DOHH2 (cell line): ENCODE measurements at regions not wholly inside any gene's neighbourhood (a gene's known extent, or its start where the extent isn't known, plus 50 kb on each side); places are given as distances from the start of the nearest gene placed in this dataset.
"Not testable (repeated sequence)": the region's sequence is repeated elsewhere in the genome, so short reads cannot be mapped to it uniquely, and the experiment has no call there.

ENCODE experiments used
- CTCF ChIP-seq: fragments of 200-600 bp; sonication (generic); IDR thresholded peaks from one replicate; pipeline ENCODE4 v1.5.1; 2014; ENCODE audit warnings: antibody characterized with exemption, mild to moderate bottlenecking, low read depth, low read length; ENCODE audit not compliant: poor library complexity, severe bottlenecking
- EZH2phosphoT487 ChIP-seq: fragments of 200-600 bp; sonication (generic); IDR thresholded peaks from 2 replicates; pipeline ENCODE4 v1.6.1; 2017; ENCODE audit warnings: borderline replicate concordance, mild to moderate bottlenecking, antibody characterized with exemption, low read length, moderate library complexity, mixed read lengths

- TF ChIP-seq CTCF, EZH2phosphoT487: not testable (repeated sequence)
Measured at GRCh38 chr7:76867364-76867889, 164.7 kb downstream of the SPDYE17 start.
